ENCODE measurements at regions not wholly inside any gene's neighbourhood (a gene's known extent, or its start where the extent isn't known, plus 50 kb on each side); places are given as distances from the start of the nearest gene placed in this dataset.

DNA sequence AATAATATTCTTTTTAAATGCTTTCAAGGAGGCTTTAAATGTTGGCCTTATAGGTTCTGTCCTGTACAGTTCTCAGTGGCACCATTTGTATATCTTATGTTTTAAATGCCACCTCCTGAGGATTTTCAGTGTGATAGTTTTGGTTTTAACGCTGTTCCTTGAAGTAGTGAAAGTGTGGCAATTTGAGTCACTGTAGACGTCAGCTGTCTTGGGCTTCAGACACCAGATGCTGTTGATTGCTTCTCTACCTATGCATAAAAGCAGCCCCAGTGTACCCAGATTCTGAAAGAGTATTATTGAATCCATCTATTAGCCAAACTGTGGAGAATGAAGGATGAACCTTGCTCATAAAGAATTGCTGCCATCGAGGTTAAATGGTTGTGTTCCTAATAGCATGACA, 316.8 kb upstream of the GBE1 start:
- no peak for DNase-seq

GRCh38 chr3:82067420-82067819, 306.0 kb upstream of the GBE1 start:
- no peak for DNase-seq

- no peak for DNase-seq
These were observed 297.4 kb upstream of the GBE1 start for GRCh38 chr3:82058809-82059208.

GRCh38 chr3:82055792-82056191, 294.3 kb upstream of the GBE1 start:
- DNase-seq, result no peak

GRCh38 chr3:82054849-82055248, 293.4 kb upstream of the GBE1 start:
- DNase-seq, result no peak

DNA sequence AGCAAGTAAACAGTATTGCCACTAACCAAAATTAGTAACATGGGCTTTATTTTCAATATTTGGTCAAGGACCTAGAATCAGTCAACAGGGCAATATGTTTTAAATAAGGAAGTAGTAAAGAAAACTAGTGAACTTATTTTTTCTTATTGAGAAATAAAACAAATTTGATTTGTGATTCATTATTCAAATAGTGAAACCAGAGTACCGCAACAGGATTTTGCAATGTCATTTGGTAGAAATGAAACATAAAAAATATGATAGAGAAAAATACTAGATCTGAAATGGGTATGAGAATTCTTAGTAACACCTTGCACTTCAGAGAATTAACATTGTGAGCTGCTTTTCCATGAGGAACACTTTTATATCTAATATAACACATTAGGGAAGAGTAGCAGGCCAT, 291.8 kb upstream of the GBE1 start:
- DNase-seq, result no peak

DNA sequence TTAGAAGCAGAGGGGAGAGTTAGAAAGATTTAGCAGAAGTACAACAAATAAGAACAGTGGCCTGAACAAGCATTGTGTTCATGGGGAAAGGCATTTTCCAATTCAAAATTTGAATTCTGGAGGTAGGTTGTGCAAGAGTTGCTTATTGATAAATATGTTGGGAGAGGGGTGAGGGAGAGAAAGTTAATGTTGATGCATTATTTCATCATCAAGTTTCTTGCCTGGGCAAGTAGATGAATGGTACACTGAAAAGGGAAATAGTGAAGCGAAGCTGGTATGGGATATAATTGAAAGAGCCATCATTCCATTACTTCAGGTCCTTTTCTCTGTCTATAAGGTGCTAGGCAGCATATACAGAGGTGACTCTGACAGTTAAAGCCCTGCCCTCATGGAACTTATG, 288.9 kb upstream of the GBE1 start:
- DNase-seq, result no peak

DNA sequence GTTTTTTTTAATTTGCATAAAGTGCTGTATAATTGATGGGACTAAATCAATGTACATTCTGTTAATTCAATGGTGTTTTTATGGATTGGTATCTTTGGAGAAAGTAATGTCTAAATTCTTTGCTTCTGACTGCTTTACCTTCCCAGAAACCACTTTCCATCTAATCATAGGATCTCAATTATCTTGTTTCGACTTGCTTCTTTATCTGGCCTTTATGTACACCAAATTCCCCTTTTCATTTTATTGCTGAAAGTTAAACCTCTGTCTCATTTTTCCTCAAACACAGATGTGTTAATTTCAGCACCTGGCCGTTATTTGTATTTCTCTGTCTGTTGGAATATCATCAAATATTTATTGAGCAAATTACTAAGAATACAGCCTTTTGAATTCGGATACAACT, 287.3 kb upstream of the GBE1 start:
- DNase-seq, result no peak

GRCh38 chr3:82044930-82045705, 283.7 kb upstream of the GBE1 start:
- no peak for DNase-seq

DNA sequence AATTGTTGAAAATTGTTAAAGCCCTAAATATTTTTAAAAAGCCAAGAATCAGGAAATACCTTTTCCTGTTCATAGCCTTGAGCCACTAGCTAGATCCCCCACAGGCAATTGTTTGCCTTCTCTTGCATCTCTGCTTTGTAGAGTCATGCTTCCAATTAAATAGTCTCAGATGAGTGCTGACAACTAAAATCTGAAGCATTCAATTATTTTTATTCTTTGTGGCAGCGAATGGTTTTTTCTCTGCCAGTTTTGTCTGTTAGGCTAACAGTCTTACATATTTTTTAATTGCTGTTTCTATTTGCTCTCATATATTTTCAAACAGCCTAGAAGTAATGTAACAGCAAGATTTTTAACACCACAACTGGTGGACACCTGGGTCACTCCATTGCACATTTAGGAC, 277.1 kb upstream of the GBE1 start:
- no peak for DNase-seq

- no peak for DNase-seq
These were observed 271.7 kb upstream of the GBE1 start for GRCh38 chr3:82033186-82033585.

DNA sequence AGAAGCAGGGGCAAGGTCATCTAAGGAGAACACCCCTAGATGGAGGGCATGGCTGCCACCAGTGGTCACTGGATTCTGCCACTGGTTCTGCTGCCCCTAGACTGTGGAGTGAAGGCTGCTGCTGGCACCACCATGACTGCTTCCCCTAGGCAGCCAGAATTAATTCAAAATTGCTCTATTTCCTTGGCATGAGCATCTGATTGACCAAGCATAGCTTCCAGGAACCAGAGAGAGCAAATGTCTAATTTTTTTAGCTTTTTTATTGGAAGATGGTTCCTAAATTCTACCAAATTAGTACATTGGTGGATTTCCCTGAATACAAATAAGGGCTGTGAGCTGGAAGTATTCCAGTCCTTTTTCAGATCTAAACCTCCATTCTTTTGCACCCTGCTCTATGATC, 270.2 kb upstream of the GBE1 start:
- DNase-seq, result no peak

DNA sequence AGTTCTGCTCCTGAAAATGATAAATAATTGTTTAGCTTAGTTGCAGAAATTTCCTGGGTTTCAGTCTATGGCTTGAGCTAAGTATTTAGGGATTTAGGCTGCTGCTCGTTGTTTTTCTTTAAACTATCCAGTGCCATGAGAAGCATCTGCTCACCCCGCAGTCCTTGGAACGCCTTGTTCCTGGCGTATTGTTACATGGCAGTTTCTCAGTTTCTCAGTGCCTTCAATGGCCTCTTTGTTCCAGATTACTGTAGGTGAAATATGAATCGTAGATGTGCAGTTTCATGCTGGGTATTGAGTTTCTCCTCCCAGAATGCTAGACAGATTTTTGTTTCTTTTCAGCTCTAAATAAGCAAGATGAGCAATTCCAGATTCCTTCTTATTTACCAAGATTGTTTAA, 269.5 kb upstream of the GBE1 start:
- no peak for DNase-seq

DNA sequence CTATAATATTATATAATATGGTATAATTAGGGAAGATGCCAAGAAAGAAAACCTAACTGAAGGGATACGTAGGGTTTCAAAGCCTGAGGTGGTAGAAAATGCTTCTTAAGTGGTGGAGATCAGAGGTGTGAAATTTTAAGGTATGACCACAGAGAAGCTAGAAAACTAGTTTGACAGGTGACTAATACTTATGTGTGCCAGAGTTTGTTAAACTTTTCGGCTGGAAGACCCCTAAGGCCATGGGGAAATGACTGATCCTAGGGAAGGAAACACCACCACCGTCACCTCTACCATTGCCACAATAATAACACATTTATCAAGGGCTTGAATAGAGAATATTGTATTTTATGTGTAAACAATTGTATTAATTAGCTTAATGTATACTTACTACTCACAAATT, 261.4 kb upstream of the GBE1 start:
- DNase-seq, result no peak

DNA sequence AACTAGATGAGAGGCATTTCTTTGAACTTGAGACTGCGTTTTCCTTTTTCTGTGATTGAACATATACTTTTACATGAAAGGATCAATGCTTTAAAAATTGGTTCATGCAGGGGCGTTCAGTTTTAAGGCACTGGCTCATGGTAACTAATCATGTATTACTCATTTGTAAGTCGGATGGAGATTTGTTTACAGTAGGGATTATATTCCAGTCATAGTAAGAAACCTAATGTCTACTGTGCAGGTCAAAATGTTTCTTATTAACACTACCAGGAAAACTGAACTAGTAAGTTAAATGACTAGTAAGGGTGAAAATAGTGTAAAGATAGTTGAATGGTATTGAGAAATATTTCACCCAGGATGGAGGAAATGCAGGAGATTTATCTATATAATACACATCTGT, 258.8 kb upstream of the GBE1 start:
- no peak for DNase-seq

GRCh38 chr3:82015241-82015640, 253.8 kb upstream of the GBE1 start:
- no peak for DNase-seq

DNA sequence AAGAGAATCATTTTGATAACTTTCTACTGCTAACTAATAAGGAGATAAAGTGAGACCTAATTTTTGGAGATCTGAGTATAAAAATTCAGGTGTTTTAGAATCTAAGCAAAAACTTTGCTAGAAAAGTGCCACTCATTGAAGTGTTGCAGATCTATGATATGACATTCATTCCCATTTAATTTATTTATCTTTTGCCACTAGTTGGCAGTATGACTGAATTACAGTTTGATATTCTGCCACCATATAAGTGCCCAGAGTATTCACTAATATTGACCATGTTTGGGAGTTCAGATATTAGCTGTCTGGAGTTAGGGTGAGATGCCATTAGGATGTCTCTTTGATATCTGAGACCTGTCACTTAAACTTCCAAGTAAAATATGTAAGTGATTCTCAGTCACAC, 251.3 kb upstream of the GBE1 start:
- no peak for DNase-seq

DNA sequence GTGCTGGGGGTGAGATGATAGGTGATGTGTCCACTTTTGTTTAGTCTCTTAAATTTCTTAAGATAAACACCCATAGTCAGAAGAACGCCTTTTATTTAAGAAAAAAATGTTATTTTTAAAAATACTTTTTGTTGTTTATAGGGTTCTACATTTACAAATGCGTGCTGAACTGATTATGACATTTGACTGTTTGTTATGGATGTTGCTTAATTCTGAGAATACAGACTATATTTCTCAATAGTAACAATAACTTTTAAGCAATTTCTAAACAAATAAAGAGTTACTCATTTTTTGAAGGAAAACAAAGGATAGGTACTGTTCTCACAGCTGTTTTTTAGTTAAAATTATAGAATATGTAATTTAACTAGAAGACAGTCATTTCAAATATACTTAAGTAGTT, 249.9 kb upstream of the GBE1 start:
- no peak for DNase-seq

DNA sequence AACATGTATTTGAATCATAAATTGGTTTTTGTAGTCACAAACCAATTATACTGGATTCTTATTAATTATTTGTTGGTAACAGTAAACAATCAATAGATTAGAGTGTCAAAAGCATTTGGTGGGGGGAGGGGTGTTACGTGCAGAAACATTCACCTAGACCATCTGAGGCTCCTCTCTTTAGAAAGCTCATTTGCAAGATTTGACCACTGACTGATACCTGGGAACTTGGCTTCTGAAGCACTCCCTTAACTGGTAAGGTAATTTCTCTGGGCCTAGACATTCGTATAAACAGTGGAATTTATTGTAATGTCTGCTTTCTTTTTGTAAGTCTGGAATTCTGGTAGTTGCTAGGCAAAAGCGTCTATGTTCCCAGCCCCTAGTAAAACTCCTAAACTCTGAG, 243.8 kb upstream of the GBE1 start:
- DNase-seq, result no peak

DNA sequence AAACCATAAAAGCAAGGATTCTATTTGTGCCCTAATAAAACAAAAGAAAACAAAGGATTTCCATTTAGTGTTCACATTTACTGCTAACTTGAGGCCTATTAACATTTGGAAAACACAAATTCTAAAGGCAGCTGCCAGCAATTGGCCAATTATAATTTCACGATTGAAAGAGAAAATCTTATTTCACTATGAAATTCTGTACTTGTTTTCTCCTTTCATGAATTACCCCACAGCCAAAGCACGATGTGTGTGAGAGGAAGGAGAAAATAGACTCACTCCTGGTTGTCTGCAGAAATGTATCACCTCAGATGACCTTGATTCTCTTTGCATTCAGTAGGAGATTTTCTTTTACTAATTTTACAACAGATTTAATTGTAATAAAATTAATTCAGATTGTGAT, 242.8 kb upstream of the GBE1 start:
- no peak for DNase-seq

GRCh38 chr3:82002986-82003642, 241.7 kb upstream of the GBE1 start:
- no peak for DNase-seq

- DNase-seq, result no peak
These were observed 241.0 kb upstream of the GBE1 start for GRCh38 chr3:82002491-82002890.

GRCh38 chr3:82001276-82001923, 240.0 kb upstream of the GBE1 start:
- DNase-seq, result no peak

DNA sequence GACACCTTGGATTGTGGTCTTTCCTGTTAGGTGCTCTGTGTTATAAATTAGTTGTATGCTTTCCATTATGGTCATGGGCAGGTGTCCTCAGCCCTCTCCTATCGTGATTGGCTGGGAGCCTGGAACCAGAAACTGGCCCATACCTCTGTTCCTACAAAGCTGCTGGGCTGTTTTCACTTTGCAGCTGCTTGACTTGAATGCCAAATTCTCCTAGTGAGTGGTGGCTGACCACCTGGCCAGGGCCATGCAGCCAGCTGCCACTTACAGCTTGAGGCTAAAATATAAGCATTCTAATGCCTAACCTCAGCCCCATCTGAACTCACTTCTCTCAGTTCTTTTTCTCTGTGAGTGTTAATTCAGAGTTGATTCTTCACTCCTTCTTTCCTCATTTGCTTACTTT, 239.3 kb upstream of the GBE1 start:
- no peak for DNase-seq

DNA sequence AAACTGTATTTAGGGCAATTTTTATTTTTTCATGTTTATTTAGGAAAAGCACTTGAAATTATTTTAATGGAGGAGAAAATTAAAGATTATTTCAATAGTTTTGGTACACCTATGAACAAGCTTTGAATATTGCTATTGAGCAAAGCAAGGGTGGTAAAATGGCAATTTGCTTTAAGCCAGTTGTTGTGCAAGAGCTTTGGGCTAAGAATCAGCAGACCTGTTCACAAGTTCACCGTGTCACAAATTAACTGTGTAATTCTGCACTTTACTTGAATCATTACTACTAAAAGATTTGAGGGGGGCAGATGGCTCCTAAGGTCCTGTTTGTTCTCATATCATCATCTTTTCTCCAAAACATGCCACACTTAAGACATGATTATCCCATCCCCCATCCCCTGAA, 238.9 kb upstream of the GBE1 start:
- no peak for DNase-seq

Data from NCI-H1048 (cell line).